ENCODE measurements at regions not wholly inside any gene's neighbourhood (a gene's known extent, or its start where the extent isn't known, plus 50 kb on each side); places are given as distances from the start of the nearest gene placed in this dataset.

GRCh38 chr9:13567833-13568232 lies 288.3 kb upstream of the MPDZ start (continued):
- TF ChIP-seq ZBTB11 (CRISPR knock-in tag; IDR thresholded peaks at IDR 0.05) (no peak), RFX5 (IDR thresholded peaks at IDR 0.05; ENCODE audit: low read depth, low read length) (no peak), RCOR1 (conservative IDR thresholded peaks at IDR 0.05; ENCODE audit: low read depth, low read length) (no peak), NR2C2 (IDR thresholded peaks at IDR 0.05; ENCODE audit: borderline replicate concordance, control insufficient read depth, insufficient read length, low read depth) (no peak), ZNF622 (IDR thresholded peaks at IDR 0.05) (no peak), NKRF (conservative IDR thresholded peaks at IDR 0.05) (no peak), MAX (IDR thresholded peaks at IDR 0.05; ENCODE audit: low read depth, low read length) (no peak)

- RAD21 ChIA-PET (ENCODE audit: unreplicated experiment), result no interaction called here
Measured at GRCh38 chr9:13557746-13558145, 278.3 kb upstream of the MPDZ start.

More at GRCh38 chr9:13557746-13558145, 278.3 kb upstream of the MPDZ start:
- H3K27me3 ChIP-seq (replicated peaks in 1 of 2; ENCODE audit: control insufficient read depth in 2 of 2, insufficient read depth in 2 of 2, low read length in 1 of 2), result no peaks in the 10 kb centered on the region
- in situ Hi-C loops (cut with MboI) (no loop called here), intact Hi-C loops (cut with micrococcal nuclease; ENCODE audit: unreplicated experiment) (no loop called here)
- ChIA-PET SMC1A (ENCODE audit: uncharacterized antibody, unreplicated experiment) (no interaction called here), POLR2A (no interaction called here), CTCF (interaction anchor here (0.7 kb wide), 1 partner anchor 131 kb away, joined by 3 read pairs; no protein-coding TSS in a partner anchor)
- no peak overlapping the region for H2AFZ ChIP-seq (ENCODE audit: control insufficient read depth, low read depth, low read length)
- BruUV-seq (replicated peaks), result no TSS peak
- FAIRE-seq (no peak), ATAC-seq (no peak), DNase-seq (ENCODE audit: low read depth, low spot score) (no peak)
- no peaks in the 10 kb centered on the region for H3K79me2 ChIP-seq (ENCODE audit: control insufficient read depth, insufficient read depth, low read length)
- H3K4me3 ChIP-seq, result no peak overlapping the region
- H3K36me3 ChIP-seq (ENCODE audit: control insufficient read depth in 2 of 2, insufficient read depth in 2 of 2, low read length in 1 of 2), result no peaks in the 10 kb centered on the region
- no peak overlapping the region for H3K4me2 ChIP-seq (ENCODE audit: control insufficient read depth, insufficient read depth)
- no peak overlapping the region for H3K27ac ChIP-seq (ENCODE audit: control insufficient read depth, insufficient read depth)
- no peaks in the 10 kb centered on the region for H3K9me3 ChIP-seq (replicated peaks; ENCODE audit: control insufficient read depth, insufficient read depth, low read length)
- H4K20me1 ChIP-seq (ENCODE audit: control insufficient read depth, insufficient read depth), result no peaks in the 10 kb centered on the region
- TF ChIP-seq IRF3 (IDR thresholded peaks at IDR 0.05) (no peak), JUND (IDR thresholded peaks at IDR 0.05; ENCODE audit: low read depth, low read length) (no peak), ZNF384 (IDR thresholded peaks at IDR 0.05; ENCODE audit: borderline replicate concordance, low read depth, low read length) (no peak), NFYB (IDR thresholded peaks at IDR 0.05; ENCODE audit: insufficient read depth, low read depth, low read length) (no peak)
- WGBS (ENCODE audit: insufficient coverage, insufficient replicate concordance, low lambda C conversion rate, missing lambda C conversion rate), result 24% methylated on average over 2 of the region's 2 CpGs
- no peak overlapping the region for H3K9ac ChIP-seq (ENCODE audit: control insufficient read depth, insufficient read depth, low read length)
- no peaks in the 10 kb centered on the region for H3K4me1 ChIP-seq (ENCODE audit: control insufficient read depth, insufficient read depth, low read length)
